ENCODE measurements at regions not wholly inside any gene's neighbourhood (a gene's known extent, or its start where the extent isn't known, plus 50 kb on each side); places are given as distances from the start of the nearest gene placed in this dataset.

DNA sequence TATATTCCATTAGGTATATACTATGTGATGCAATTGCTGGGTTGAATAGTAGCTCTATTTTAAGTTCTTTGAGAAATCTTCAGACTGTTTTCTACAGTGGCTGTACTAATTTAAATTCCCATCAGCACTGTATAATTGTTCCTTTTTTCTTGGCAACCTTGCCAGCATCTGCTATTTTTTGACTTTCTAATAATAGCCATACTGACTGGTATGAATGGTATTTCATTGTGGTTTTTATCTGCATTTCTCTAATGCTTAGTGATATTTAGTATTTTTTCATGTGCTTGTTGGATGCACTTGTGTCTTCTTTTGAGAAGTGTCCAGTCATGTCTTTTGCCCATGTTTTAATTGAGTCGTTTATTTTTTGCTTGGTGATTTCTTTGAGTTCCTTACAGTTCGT is 145.1 kb upstream of the PLSCR5 start:
- DNase-seq (ENCODE audit: low read depth), result peak; percentile 80
- TF ChIP-seq, protein P1, sequence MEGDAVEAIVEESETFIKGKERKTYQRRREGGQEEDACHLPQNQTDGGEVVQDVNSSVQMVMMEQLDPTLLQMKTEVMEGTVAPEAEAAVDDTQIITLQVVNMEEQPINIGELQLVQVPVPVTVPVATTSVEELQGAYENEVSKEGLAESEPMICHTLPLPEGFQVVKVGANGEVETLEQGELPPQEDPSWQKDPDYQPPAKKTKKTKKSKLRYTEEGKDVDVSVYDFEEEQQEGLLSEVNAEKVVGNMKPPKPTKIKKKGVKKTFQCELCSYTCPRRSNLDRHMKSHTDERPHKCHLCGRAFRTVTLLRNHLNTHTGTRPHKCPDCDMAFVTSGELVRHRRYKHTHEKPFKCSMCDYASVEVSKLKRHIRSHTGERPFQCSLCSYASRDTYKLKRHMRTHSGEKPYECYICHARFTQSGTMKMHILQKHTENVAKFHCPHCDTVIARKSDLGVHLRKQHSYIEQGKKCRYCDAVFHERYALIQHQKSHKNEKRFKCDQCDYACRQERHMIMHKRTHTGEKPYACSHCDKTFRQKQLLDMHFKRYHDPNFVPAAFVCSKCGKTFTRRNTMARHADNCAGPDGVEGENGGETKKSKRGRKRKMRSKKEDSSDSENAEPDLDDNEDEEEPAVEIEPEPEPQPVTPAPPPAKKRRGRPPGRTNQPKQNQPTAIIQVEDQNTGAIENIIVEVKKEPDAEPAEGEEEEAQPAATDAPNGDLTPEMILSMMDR (conservative IDR thresholded peaks at IDR 0.05; ENCODE audit: low read depth, low read length), result no peak
- H3K4me3 ChIP-seq (ENCODE audit: low read depth, low read length), result no peak overlapping the region

DNA sequence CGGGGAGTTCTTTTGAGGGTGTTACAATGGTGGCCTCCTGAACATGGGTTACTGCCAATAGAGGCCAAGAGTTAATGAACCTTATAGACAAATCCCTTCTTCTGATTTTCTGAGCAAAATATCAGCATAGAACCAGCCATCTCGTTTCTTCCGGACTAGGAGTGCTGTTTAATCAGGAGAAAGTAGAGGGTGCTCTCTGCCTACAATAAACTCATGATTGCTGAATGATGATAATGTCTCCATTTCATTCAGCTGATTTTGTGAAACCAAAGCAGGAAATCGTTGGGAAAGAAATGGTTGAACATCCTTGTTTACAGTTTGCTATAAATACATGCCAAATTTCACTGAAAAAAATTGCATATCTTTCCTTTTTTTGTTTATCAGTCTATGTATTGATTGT is 142.8 kb upstream of the PLSCR5 start:
- TF ChIP-seq, protein P1 (conservative IDR thresholded peaks at IDR 0.05; ENCODE audit: low read depth, low read length), result peak; percentile 70
- H3K4me3 ChIP-seq (ENCODE audit: low read depth, low read length), result no peak overlapping the region
- peak; percentile 89 for DNase-seq (ENCODE audit: low read depth)

DNA sequence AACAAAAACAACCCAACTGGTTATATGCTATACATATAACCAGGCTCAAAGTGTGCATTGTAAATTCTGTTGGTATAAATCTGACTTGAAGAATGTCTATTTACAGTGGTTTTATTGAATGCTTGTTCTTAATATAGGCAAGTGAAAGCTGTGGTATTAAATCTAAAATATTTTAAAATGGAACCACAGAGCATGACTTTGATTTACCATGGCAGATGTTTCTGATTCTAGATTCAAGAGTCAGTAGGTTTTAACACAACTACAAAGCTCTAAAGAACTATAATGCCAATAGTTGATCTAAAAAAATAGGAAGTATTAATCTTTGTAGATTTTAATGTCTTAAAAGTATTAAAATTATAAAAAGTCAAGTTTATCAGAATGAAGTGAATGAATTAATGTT is 141.9 kb upstream of the PLSCR5 start:
- no peak for DNase-seq (ENCODE audit: low read depth)
- no peak overlapping the region for H3K4me3 ChIP-seq (ENCODE audit: low read depth, low read length)
- TF ChIP-seq, protein P1 (conservative IDR thresholded peaks at IDR 0.05; ENCODE audit: low read depth, low read length), result no peak

DNA sequence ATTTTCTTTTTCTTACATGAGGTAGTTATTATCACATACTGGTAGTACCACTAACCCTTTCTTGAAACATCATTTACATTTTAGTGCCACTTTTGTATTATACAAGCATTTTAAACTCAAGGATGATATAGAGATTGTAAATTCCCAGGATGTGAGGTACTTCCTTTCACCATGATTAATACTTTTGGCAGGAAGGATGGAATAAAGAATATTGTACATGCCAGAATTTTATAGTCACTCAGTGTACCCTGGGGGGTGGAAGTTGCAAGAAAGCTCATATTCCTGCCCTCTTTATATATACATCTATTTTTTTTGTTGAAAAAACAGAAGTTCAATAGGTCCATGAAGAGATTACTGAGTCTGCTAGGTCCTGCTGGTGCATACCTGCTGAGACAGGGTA is 141.0 kb upstream of the PLSCR5 start:
- peak; percentile 70 for DNase-seq (ENCODE audit: low read depth)
- TF ChIP-seq, protein P1 (conservative IDR thresholded peaks at IDR 0.05; ENCODE audit: low read depth, low read length), result no peak
- H3K4me3 ChIP-seq (ENCODE audit: low read depth, low read length), result no peak overlapping the region

DNA sequence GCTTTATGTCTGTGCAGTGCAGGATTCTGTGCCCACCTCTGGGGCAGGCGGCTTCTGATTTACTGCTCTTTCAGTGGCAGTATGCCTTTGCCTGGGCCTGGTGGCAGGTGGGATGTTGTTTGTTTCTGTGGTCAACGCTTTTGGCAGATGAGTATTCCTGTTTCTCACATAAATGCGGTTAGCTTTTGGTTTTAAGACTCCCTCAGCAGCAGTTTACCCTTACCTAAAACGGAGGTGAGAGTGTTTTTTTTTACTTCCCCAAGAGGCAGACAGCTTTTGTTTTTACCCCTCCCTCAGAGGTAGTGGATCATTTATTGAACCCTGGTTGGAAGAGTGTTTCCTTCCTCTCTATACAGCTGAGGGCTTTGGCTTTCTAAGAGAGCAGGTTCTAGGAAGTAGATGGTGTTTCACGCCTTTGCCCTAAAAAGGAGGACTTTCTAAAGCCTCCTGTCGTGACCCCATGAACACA is 134.1 kb upstream of the PLSCR5 start:
- no peak overlapping the region for H3K4me3 ChIP-seq (ENCODE audit: low read depth, low read length)
- no peak for DNase-seq (ENCODE audit: low read depth)
- TF ChIP-seq, protein P1 (conservative IDR thresholded peaks at IDR 0.05; ENCODE audit: low read depth, low read length), result no peak

DNA sequence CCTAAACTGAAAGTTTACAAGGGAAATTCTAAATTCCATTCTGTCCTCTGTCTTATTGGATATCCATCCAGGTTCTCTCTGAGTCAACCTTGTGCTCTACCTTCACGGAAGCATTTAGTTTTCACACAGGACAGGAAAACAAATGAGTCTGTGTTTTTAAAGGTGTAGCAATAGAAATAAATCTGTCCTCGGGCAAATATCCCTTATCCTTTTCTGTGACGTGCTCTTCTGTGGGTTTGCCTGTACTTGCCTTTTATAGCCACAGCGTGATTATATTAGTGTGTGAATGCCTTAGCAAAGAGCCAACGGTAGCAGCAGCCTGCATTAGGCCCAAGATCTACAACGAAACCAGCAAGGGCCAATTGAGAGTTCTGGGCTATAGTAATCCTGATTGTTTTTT is 127.2 kb upstream of the PLSCR5 start:
- no peak overlapping the region for H3K4me3 ChIP-seq (ENCODE audit: low read depth, low read length)
- no peak for DNase-seq (ENCODE audit: low read depth)
- TF ChIP-seq, protein P1 (conservative IDR thresholded peaks at IDR 0.05; ENCODE audit: low read depth, low read length), result no peak

DNA sequence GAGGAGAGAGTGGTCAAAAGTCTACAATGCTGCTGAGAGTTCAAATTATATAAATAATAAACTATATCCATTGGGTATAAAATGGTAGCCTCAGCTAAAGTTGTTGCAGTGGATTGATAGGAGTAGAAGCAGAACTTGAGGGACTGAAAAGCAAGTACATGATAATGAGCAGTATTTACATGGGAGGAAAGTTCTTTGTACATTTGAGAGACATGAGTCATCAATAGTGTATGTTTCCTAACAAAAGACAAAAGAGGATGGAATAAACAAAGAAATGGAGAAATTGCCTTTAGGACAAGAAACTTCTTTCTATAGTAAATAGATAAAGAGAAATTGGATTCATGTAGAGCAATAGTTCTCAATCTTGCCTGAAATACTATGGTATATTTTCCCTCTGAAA is 110.0 kb upstream of the PLSCR5 start:
- TF ChIP-seq, protein P1 (conservative IDR thresholded peaks at IDR 0.05; ENCODE audit: low read depth, low read length), result no peak
- peak; percentile 64 for DNase-seq (ENCODE audit: low read depth)
- H3K4me3 ChIP-seq (ENCODE audit: low read depth, low read length), result no peak overlapping the region
